Caco-2 (cell line): ENCODE measurements at regions not wholly inside any gene's neighbourhood (a gene's known extent, or its start where the extent isn't known, plus 50 kb on each side); places are given as distances from the start of the nearest gene placed in this dataset.

ENCODE experiments used
- BruUV-seq: library from RNA; stranded (reverse); fragments of 400-500 nt; replicated peaks from 2 replicates; lab custom pipeline; 2021; lab: Mats Ljungman, UMichigan
- CTCF ChIA-PET: fragments of 300-600 bp; sonication (Branson Sonifier 250); formaldehyde crosslinking; loops from one replicate; lab custom pipeline; 2022; ENCODE audit warnings: antibody characterized with exemption; lab: Charles Lee
- POLR2A ChIA-PET: fragments of 300-600 bp; sonication (Branson Sonifier 250); formaldehyde crosslinking; loops from one replicate; lab custom pipeline; 2022; ENCODE audit warnings: antibody characterized with exemption; lab: Charles Lee
- DNase-seq, 2 experiments: peaks; one replicate each; pipeline versions ENCODE4 v3.0.0 to v3.0.0-alpha.2; 2020 to 2022
- H3K27me3 ChIP-seq: replicated peaks from 2 replicates; pipeline ENCODE4 v1.6.0; 2011; ENCODE audit warnings: low read length; ENCODE audit not compliant: control insufficient read depth, insufficient read depth
- H3K36me3 ChIP-seq: 2 replicates; pipeline ENCODE4 v1.5.1; 2011; ENCODE audit warnings: low read length; ENCODE audit not compliant: control insufficient read depth, insufficient read depth
- H3K4me1 ChIP-seq: fragments of 250-450 bp; sonication (Bioruptor Pico); 2 replicates; pipeline ENCODE4 v1.5.1; 2020; ENCODE audit warnings: mild to moderate bottlenecking
- H3K4me3 ChIP-seq: 2 replicates; pipeline ENCODE4 v1.5.1; 2011; ENCODE audit warnings: low read depth, mild to moderate bottlenecking, control low read depth, low read length
- H3K9me3 ChIP-seq: fragments of 250-450 bp; sonication (Bioruptor Pico); 2 replicates; pipeline ENCODE4 v1.5.1; 2020; ENCODE audit warnings: mild to moderate bottlenecking, moderate library complexity
- H3K27ac Mint-ChIP-seq: one replicate; pipeline ENCODE4 v1.8.0; 2022; ENCODE audit warnings: mixed read lengths; ENCODE audit not compliant: unreplicated experiment
- H3K27me3 Mint-ChIP-seq: one replicate; pipeline ENCODE4 v1.8.0; 2022; ENCODE audit warnings: mixed read lengths; ENCODE audit not compliant: insufficient read depth, unreplicated experiment
- H3K36me3 Mint-ChIP-seq: one replicate; pipeline ENCODE4 v1.8.0; 2022; ENCODE audit warnings: mild to moderate bottlenecking, mixed read lengths; ENCODE audit not compliant: insufficient read depth, unreplicated experiment
- H3K4me1 Mint-ChIP-seq: one replicate; pipeline ENCODE4 v1.8.0; 2022; ENCODE audit warnings: low read depth, mixed read lengths; ENCODE audit not compliant: unreplicated experiment
- H3K4me3 Mint-ChIP-seq: one replicate; pipeline ENCODE4 v1.8.0; 2022; ENCODE audit warnings: mild to moderate bottlenecking, moderate library complexity, mixed read lengths; ENCODE audit not compliant: unreplicated experiment
- H3K9me3 Mint-ChIP-seq: one replicate; pipeline ENCODE4 v1.8.0; 2022; ENCODE audit warnings: mixed read lengths; ENCODE audit not compliant: unreplicated experiment
- intact Hi-C: fragments of 100-400 bp; cut with micrococcal nuclease; formaldehyde crosslinking; loops from one replicate; pipeline ENCODE4 v1.10.0; 2022; ENCODE audit not compliant: unreplicated experiment
- TF ChIP-seq, protein P1 (sequence below), 2 experiments: fragments of 200-600 bp in 1 of 2; IDR thresholded peaks; 1 replicate in 1 of 2; 2 replicates in 1 of 2; pipeline versions ENCODE4 v1.5.1 to v1.8.0; 2011 to 2022; ENCODE audit warnings: antibody characterized with exemption in 1 of 2, control low read depth in 1 of 2, inconsistent platforms in 1 of 2, low read depth in 1 of 2, low read length in 1 of 2, mild to moderate bottlenecking in 1 of 2, moderate library complexity in 1 of 2; ENCODE audit not compliant: insufficient read depth in 1 of 2, severe bottlenecking in 1 of 2, unreplicated experiment in 1 of 2

- H3K27ac Mint-ChIP-seq, result no peak overlapping the region
- no TSS peak for BruUV-seq
- intact Hi-C loops, result no loop called here
- H3K4me3 Mint-ChIP-seq, result no peak overlapping the region
- H3K36me3 ChIP-seq, result no peaks in the 10 kb centered on the region
- ChIA-PET POLR2A (no interaction called here), CTCF (no interaction called here)
- H3K27me3 ChIP-seq, result no peaks in the 10 kb centered on the region
- no peaks in the 10 kb centered on the region for H3K4me1 Mint-ChIP-seq
- no peak overlapping the region for H3K4me3 ChIP-seq
- TF ChIP-seq, protein P1, sequence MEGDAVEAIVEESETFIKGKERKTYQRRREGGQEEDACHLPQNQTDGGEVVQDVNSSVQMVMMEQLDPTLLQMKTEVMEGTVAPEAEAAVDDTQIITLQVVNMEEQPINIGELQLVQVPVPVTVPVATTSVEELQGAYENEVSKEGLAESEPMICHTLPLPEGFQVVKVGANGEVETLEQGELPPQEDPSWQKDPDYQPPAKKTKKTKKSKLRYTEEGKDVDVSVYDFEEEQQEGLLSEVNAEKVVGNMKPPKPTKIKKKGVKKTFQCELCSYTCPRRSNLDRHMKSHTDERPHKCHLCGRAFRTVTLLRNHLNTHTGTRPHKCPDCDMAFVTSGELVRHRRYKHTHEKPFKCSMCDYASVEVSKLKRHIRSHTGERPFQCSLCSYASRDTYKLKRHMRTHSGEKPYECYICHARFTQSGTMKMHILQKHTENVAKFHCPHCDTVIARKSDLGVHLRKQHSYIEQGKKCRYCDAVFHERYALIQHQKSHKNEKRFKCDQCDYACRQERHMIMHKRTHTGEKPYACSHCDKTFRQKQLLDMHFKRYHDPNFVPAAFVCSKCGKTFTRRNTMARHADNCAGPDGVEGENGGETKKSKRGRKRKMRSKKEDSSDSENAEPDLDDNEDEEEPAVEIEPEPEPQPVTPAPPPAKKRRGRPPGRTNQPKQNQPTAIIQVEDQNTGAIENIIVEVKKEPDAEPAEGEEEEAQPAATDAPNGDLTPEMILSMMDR (IDR thresholded peaks at IDR 0.05; ENCODE audit: insufficient read depth in 1 of 2, low read depth in 1 of 2, low read length in 1 of 2, severe bottlenecking in 1 of 2, unreplicated experiment in 1 of 2), result no peak
- no peaks in the 10 kb centered on the region for H3K9me3 ChIP-seq
- peaks cover under 1% of the 10 kb centered on the region for H3K9me3 Mint-ChIP-seq
- H3K36me3 Mint-ChIP-seq, result no peaks in the 10 kb centered on the region
- no peaks in the 10 kb centered on the region for H3K4me1 ChIP-seq
- no peak for DNase-seq
- no peaks in the 10 kb centered on the region for H3K27me3 Mint-ChIP-seq
Observed at GRCh38 chr5:67673618-67674017, 477.0 kb upstream of the CD180 start.

DNA sequence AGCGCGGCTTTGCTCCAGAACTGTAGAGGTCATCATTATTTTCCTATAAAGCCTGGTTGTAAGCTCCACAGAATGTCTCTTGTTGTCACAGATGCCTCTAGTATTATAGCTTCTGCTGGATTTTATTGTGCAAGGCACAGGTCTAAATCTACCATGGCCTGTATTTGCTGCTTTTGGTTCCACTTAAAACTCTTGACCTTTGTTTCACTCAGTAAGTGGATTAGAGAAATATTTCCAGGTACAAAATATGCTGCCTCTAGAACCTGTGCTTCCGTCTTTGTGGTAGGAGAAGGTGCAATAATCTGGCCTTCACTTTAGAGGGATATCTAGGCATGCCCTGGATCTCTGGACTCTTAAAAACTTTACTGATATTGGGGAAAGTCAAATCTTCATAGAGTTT is 476.6 kb upstream of the CD180 start:
- Histone ChIP-seq H3K9me3 (no peaks in the 10 kb centered on the region), H3K4me3 (no peak overlapping the region), H3K36me3 (no peaks in the 10 kb centered on the region), H3K4me1 (no peaks in the 10 kb centered on the region), H3K27me3 (no peaks in the 10 kb centered on the region)
- Mint-ChIP-seq H3K4me1 (no peaks in the 10 kb centered on the region), H3K4me3 (no peak overlapping the region), H3K27me3 (no peaks in the 10 kb centered on the region), H3K36me3 (no peaks in the 10 kb centered on the region), H3K27ac (no peak overlapping the region), H3K9me3 (peaks cover 5% of the 10 kb centered on the region)
- intact Hi-C loops, result no loop called here
- BruUV-seq, result no TSS peak
- TF ChIP-seq, protein P1 (IDR thresholded peaks at IDR 0.05; ENCODE audit: insufficient read depth in 1 of 2, low read depth in 1 of 2, low read length in 1 of 2, severe bottlenecking in 1 of 2, unreplicated experiment in 1 of 2), result no peak
- ChIA-PET POLR2A (no interaction called here), CTCF (no interaction called here)
- DNase-seq, result no peak

DNA sequence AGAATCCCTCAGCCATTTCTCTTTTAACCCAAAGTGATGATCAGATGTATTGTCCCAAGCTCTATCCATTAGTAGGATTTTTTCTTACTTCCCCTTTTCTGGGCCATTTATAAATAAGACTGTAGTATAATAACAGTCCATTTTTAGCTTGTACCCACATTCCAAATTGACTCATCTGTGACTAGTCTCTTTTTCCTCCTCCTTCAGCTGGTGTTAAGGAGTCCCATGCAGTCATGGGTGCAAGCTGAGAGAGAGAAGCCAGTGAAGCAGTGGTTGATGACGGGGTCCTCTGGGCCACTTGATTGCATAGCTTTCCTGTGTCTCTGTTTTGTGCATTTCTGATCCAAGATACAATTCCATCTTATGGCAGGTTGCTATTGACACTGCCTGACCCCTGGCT is 476.0 kb upstream of the CD180 start:
- Mint-ChIP-seq H3K27ac (no peak overlapping the region), H3K27me3 (no peaks in the 10 kb centered on the region), H3K4me3 (no peak overlapping the region), H3K9me3 (peaks cover 10% of the 10 kb centered on the region), H3K36me3 (no peaks in the 10 kb centered on the region), H3K4me1 (no peaks in the 10 kb centered on the region)
- TF ChIP-seq, protein P1 (IDR thresholded peaks at IDR 0.05; ENCODE audit: insufficient read depth in 1 of 2, low read depth in 1 of 2, low read length in 1 of 2, severe bottlenecking in 1 of 2, unreplicated experiment in 1 of 2), result no peak
- Histone ChIP-seq H3K9me3 (no peaks in the 10 kb centered on the region), H3K27me3 (no peaks in the 10 kb centered on the region), H3K4me1 (no peaks in the 10 kb centered on the region), H3K36me3 (no peaks in the 10 kb centered on the region), H3K4me3 (no peak overlapping the region)
- CTCF ChIA-PET, result no interaction called here
- intact Hi-C loops, result no loop called here
- POLR2A ChIA-PET, result no interaction called here
- no TSS peak for BruUV-seq
- no peak for DNase-seq
